Chondrocyte (in vitro differentiated cells): ENCODE measurements at regions not wholly inside any gene's neighbourhood (a gene's known extent, or its start where the extent isn't known, plus 50 kb on each side); places are given as distances from the start of the nearest gene placed in this dataset.
"Not testable (repeated sequence)": the region's sequence is repeated elsewhere in the genome, so short reads cannot be mapped to it uniquely, and the experiment has no call there.

Source experiments
- DNase-seq: peaks from one replicate; pipeline ENCODE4 v3.0.0; 2021; ENCODE audit warnings: mixed read lengths, low spot score
- H3K27ac Mint-ChIP-seq: one replicate; pipeline ENCODE4 v1.8.0; 2021; ENCODE audit warnings: mild to moderate bottlenecking, moderate library complexity, mixed read lengths; ENCODE audit not compliant: unreplicated experiment
- H3K27me3 Mint-ChIP-seq: 2 replicates; pipeline ENCODE4 v1.8.0; 2021; ENCODE audit warnings: low read depth, mixed read lengths
- H3K36me3 Mint-ChIP-seq: 2 replicates; pipeline ENCODE4 v1.8.0; 2021; ENCODE audit warnings: low read depth, mixed read lengths
- H3K4me1 Mint-ChIP-seq: 2 replicates; pipeline ENCODE4 v1.8.0; 2021; ENCODE audit warnings: low read depth, mild to moderate bottlenecking, mixed read lengths
- H3K4me3 Mint-ChIP-seq: one replicate; pipeline ENCODE4 v1.8.0; 2021; ENCODE audit warnings: mild to moderate bottlenecking, moderate library complexity, mixed read lengths; ENCODE audit not compliant: unreplicated experiment
- H3K9me3 Mint-ChIP-seq: 2 replicates; pipeline ENCODE4 v1.8.0; 2021; ENCODE audit warnings: low read depth, mixed read lengths
- TF ChIP-seq, protein P1 (sequence below): fragments of 200-600 bp; sonication (generic); IDR thresholded peaks from 2 replicates; pipeline ENCODE4 v1.5.0; 2021; ENCODE audit warnings: antibody characterized with exemption, mild to moderate bottlenecking, moderate library complexity

DNA sequence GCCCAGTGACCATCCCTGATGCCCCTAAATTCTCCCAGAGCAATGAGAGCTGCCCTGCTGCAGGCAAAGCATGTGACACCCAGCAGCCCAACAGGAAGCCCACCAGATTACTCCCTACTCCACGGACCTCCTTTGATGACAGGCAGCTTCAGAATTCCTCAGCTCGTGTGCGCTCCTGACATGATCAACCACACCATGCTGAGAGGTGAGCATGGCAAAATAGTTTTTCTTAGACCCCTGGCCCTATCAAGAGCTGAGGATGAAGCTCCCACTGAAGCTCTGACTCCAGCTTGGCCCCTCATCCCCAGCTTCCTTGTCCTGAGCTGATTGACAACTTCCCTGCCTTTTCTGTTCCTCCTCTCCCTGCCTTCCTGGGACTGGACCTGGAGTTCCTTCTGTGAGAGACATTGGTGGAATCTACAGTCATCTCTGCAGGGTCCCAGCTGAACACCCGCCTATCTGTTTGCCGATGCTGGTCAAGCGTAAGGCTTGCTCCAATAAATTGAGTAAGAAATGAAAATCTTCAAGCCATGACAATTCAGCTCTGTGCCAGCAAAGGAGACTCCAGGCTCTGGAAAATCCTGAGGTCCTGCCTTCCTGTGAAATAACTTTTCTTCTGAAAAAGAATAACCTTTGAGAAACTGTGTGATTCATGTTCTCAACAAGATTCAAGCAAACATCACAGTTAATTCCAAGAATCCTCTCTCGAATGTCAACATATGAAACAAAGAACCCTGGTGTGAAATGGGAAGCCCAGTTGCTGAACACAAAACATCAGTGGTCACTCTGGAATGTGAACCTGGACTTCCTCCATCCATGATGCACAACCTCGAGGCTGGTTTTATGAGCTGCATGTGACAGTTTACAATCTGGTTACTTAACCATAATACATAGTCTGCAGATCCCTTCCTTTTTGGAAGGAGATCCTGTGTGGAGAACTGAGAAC is 201.1 kb downstream of the SPP2 start:
- no peaks in the 10 kb centered on the region for H3K36me3 Mint-ChIP-seq
- peaks cover 47% of the 10 kb centered on the region for H3K4me1 Mint-ChIP-seq
- no peak overlapping the region for H3K4me3 Mint-ChIP-seq
- no peaks in the 10 kb centered on the region for H3K27me3 Mint-ChIP-seq
- H3K27ac Mint-ChIP-seq, result peak overlapping the region; percentile 95
- TF ChIP-seq, protein P1, sequence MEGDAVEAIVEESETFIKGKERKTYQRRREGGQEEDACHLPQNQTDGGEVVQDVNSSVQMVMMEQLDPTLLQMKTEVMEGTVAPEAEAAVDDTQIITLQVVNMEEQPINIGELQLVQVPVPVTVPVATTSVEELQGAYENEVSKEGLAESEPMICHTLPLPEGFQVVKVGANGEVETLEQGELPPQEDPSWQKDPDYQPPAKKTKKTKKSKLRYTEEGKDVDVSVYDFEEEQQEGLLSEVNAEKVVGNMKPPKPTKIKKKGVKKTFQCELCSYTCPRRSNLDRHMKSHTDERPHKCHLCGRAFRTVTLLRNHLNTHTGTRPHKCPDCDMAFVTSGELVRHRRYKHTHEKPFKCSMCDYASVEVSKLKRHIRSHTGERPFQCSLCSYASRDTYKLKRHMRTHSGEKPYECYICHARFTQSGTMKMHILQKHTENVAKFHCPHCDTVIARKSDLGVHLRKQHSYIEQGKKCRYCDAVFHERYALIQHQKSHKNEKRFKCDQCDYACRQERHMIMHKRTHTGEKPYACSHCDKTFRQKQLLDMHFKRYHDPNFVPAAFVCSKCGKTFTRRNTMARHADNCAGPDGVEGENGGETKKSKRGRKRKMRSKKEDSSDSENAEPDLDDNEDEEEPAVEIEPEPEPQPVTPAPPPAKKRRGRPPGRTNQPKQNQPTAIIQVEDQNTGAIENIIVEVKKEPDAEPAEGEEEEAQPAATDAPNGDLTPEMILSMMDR, result no peak
- H3K9me3 Mint-ChIP-seq, result no peaks in the 10 kb centered on the region
- DNase-seq, result no peak

DNA sequence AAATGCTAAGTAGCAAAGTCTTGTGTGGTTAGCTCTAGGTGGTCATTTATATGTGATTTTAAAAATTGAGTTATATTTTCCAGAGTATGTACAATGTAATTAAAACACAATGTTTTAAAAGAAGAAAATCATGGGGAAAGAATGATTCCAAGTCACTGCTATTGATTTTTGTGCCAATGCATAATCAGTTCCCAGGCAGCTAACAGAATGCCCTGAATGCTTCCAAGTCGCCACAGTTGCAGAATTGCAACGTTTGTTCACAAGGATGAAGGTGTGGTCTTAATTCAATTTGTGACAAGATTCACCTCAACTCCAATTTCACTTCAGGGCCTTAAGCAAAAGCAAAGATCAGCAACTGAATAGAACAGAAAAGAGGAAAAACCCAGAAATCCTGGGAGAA is 200.4 kb downstream of the SPP2 start:
- H3K27me3 Mint-ChIP-seq, result no peaks in the 10 kb centered on the region
- peak overlapping the region; percentile 95 for H3K27ac Mint-ChIP-seq
- no peak for DNase-seq
- no peaks in the 10 kb centered on the region for H3K9me3 Mint-ChIP-seq
- H3K36me3 Mint-ChIP-seq, result no peaks in the 10 kb centered on the region
- no peak overlapping the region for H3K4me3 Mint-ChIP-seq
- peaks cover 50% of the 10 kb centered on the region for H3K4me1 Mint-ChIP-seq
- TF ChIP-seq, protein P1, result no peak

DNA sequence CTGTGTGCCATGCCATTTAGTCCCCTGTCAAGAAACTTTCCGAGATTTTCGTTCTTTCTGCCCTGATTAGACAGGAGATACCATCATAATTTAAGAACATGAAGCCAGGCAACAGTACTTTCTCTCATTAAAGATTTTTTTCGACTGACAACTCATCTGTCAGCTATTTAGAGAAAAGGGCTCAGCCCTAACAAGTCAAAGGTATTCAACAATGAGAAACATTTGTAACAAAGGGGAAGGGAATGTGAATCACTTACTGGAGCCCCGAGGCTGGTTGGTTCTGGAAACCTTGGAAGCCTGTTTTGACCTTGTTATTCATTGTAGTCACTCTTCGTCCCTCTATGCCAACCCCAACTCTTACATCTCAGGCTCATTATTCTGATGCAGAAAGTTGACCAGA is 199.4 kb downstream of the SPP2 start:
- Mint-ChIP-seq H3K4me1 (peaks cover 58% of the 10 kb centered on the region), H3K4me3 (no peak overlapping the region), H3K27me3 (no peaks in the 10 kb centered on the region), H3K27ac (no peak overlapping the region), H3K9me3 (no peaks in the 10 kb centered on the region), H3K36me3 (no peaks in the 10 kb centered on the region)
- DNase-seq, result no peak
- TF ChIP-seq, protein P1, result no peak

DNA sequence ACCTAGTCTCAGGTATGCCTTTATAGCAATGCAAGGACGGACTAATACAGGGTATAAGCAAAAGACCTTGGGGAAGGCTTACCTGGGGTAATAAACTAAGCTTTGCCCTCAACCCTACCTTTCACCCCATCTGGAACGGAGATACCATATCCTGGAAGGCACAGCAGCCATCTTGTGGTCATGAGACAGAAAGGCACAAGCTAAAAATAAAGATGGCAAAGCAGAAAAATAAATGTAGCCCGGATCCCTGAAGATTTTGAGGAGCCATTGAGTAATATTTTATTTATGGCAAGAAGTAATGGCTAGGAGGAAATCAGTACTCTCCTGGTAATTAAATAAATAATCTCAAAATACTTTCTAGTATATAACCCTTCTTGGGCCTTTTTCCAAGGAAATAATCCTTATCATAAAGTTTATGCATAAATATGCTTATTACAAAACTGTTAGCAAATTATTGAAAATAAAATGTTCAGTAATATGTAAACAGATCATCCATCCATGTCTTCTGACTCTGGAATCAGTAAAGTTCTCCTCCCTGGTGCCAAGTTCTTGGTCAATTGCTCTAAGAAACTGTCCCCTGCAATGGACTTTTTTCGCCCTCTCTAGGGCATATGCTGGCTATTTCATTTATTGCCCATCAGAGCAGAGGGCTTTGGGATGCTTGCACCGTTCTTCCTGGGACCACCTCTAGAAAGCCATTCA is 198.7 kb downstream of the SPP2 start:
- H3K27ac Mint-ChIP-seq, result no peak overlapping the region
- TF ChIP-seq, protein P1, result peak; percentile 42
- no peaks in the 10 kb centered on the region for H3K9me3 Mint-ChIP-seq
- H3K4me1 Mint-ChIP-seq, result peaks cover 65% of the 10 kb centered on the region
- H3K4me3 Mint-ChIP-seq, result no peak overlapping the region
- H3K27me3 Mint-ChIP-seq, result no peaks in the 10 kb centered on the region
- no peaks in the 10 kb centered on the region for H3K36me3 Mint-ChIP-seq
- DNase-seq, result no peak

DNA sequence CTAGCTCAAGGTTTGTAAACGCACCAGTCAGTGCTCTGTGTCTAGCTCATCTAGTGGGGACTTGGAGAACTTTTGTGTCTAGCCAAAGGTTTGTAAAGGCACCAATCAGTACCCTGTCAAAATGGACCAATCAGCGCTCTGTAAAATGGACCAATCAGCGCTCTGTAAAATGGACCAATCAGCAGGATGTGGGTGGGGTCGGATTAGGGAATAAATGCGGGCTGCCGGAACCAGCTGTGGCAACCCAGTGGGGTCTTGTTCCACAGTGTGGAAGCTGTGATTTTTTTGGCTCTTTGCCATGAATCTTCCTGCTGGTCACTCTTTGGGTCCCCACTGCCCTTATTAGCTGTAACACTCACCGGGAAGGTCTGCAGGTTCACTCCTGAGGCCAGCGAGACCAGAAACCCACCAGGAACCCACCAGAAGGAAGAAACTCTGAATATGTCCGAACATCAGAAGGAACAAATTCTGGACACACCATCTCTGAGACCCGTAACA is 197.8 kb downstream of the SPP2 start:
- not testable (repeated sequence) for H3K27ac Mint-ChIP-seq, DNase-seq, H3K9me3 Mint-ChIP-seq, H3K27me3 Mint-ChIP-seq, H3K36me3 Mint-ChIP-seq, H3K4me3 Mint-ChIP-seq
- peaks cover 75% of the 10 kb centered on the region for H3K4me1 Mint-ChIP-seq
